ENCODE measurements at regions not wholly inside any gene's neighbourhood (a gene's known extent, or its start where the extent isn't known, plus 50 kb on each side); places are given as distances from the start of the nearest gene placed in this dataset.

DNA sequence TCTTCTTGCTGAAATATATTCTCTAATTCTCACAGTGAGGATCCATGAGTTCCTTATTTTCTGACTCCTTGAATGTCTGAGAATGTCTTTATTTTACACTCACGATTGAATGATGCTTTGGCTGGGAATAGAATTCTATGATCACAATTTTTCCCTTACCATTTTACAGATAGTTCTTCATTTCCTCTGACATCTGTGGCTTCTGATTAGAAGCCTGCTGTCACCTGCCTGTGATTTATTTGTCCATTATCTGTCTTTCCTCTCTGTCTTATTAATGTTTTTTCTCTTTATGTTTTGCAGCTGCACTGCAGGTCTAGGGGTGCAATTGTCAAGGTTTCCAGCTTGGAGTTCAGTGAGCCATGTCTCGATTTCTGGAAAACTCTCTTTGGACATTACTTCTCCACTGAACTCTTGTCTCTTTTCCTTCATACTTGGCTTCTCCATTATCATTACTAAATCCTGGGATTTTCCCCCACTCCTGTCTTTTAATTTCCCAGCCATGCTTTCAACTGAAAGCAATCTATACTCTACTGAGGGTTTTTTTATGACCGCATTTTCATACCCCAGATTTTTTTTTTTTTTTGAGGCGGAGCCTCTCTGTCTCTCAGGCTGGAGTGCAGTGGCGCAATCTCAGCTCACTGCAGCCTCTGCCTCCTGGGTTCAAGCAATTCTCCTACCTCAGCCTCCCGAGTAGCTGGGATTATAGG is 85.8 kb upstream of the PRNP start:
- no peak for DNase-seq

DNA sequence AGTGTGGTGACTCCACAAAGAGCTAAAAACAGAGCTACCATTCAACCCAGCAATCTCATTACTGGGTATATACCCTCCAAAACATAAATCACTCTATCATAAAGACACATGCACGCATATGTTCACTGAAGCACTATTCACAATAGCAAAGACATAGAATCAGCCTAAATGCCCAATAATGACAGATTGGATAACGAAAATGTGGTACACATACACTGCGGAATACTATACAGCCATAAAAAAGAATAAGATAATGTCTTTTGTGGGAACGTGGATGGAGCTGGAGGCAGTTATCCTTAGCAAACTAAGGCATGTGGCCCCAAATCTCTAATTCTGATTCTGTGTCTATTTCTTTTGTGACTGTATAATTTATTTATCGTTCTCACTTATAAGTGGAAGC is 89.0 kb upstream of the PRNP start:
- DNase-seq = no peak

DNA sequence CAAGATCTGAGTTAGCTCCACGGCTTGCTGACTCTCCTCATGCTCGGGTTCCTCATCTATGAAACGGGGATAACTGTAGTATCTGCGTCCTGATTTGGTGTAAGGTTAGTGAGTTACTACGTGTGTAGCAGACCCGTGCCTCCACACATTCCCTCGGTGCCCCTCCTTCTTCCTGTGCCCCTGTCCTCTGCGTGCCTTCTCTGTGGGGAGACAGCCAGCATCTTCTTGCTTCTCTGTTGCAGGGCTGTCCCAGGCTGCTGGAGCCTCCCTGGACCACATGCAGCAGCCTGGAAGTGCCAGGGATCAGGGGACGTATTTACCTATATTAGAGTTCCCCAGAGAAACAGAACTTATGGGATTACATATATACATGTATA is 93.1 kb upstream of the PRNP start:
- DNase-seq = no peak

GRCh38 chr20:4592316-4593148 is 93.7 kb upstream of the PRNP start:
- peak; percentile 71 to 79 for DNase-seq

DNA sequence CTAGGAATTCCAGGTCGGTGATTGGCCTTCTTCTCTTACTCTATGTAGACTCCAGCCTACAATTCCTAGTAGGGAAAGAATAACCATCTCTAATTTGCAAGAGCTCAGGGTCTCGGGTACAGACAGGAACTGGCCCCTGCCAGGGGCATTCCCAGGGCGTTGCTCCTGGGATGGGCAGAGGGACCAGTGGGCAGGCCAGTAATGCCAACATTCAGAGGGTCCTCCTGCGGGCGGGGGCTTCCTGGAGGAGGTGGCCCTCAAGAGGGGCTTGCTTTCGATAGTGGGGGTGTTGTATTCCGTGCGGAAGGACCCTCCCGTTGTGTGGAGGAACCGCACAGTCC is 94.3 kb upstream of the PRNP start:
- no peak for DNase-seq

GRCh38 chr20:4585758-4586157 is 100.5 kb upstream of the PRNP start:
- DNase-seq = no peak

DNA sequence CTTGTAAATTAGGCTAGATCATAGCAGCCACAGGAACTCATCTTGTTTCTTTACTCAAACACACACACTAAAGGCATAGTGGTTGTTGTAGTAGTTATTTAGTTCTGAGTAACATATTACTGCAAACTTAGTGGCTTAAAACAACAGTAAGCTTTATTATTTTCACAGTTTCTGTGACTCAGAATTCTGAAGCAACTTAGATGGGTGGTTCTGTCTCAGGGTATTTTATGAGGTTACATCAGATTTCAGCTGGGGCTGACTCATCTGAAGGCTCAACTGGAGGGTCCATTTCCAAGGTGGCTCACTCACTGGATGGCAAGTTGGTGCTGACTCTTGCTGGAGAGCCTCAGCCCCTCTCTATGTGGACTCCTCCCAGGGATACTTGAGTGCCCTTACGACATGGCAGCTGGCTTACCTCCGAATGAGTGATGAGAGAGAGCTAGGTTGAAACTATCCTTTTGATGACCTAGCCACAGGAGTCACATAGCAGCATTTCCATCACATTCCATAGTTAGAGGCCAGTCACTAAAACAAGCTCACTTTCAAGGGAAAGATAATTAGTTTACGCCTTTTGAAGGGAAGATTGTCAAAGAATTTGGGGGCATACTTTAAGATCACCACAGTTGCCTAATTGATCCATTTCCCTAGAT is 101.0 kb upstream of the PRNP start:
- no peak for DNase-seq

DNA sequence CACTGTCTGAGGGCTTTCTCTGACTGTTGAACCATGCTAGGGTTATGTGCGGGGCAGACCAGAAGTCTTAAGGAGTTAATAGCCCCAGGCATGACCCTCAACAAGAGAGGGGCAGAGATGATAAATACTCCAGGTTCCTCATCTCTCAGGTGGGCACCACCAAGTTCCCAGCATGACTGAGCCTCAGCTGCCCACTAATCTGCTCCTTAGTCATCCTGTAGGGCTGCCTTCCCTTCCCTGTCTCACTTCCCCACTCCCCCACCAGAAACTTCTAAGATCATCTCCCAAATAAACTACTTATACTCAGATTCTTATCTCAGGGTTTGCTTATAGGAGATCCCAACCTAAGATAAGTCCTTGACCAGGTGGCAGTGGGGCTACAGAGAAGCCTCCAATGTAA is 101.7 kb upstream of the PRNP start:
- DNase-seq = no peak

DNA sequence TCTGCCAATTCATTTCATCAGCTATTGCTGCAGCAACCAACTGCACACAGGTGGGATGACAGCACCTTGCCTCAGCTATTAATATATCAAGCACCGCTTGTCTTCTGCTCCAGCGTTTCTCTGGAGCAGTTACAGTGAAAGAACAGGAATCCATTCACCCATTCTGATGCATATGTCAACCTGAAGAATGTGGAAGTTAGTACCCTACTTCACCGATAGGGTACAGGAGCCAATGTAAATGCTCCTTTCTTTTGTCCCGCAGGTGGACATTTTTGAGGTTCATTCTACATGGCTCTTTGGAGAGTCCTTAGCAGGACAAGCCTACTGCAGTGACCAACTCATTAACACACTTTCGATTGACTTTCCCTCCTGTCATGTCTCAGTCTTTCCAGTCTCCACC is 104.4 kb upstream of the PRNP start:
- no peak for DNase-seq

DNA sequence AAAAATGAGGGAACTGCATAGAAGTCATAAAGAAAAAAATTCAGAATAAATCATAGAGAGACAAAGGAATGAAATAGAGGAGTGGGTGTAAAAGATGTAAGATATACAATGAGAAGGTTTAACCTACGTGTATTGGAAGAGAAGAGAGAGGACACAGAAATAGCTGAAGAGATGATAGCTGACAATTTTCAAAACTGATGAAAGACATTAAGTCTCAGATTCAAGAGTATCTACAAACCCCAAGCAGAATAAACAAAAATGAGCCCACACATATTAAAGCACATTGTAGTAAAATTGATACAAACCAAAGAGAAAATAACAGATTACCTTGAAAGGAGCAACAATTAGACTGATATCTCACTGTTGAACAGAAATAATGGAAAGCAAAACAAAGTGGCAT is 107.9 kb upstream of the PRNP start:
- no peak for DNase-seq

DNA sequence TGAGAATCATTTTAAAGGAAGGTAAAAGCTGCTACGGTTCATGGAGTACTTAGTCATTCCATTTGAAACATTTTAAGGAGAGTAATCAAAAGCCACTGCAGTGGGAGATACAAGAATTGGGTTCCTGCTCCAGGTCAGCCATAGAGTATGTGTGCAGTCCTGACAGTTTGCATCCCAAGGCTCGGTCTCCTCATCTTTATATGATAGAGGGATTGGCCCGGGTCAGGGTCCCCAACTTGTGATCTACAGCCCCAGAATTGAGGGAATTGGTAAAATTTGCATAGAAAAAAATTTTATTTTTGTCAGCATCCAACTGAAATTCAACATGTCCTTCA is 111.9 kb upstream of the PRNP start:
- no peak for DNase-seq

DNA sequence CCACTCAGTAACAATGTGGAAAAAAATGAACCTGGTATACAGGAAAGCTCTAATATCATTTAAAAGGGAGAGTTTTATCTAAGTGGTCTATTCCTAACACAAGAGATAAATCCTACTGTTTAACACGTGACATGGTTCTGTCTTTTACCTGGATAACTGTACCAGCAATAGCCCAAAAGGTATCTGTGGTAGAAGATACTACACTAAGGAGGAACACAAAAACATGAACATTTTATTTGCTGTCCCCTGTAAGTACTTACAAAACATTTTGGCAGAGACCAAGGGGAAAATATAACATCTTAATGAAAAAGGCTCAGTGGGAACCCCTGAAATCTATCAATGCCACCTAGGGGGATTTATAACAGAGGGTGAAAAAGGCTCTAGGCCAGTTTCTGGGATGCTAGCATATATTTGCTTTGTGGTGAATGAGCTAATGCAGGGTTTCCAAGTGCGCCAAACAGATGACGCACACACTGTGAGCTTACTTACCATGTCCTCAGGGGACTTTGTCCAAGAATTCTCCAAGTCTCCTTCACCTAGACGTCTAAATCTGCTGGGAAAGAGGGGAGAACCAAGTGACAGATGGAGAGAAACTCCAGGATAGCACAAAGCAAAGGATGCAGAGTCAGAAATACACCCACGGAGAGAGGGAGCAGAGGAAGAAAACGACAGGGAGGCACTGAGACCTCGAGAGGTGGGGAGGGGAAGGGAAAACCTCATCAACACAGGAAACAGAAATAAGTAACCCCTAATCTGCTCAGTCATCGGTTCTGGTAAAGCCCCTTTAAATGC is 112.5 kb upstream of the PRNP start:
- DNase-seq = no peak

- no peak for DNase-seq
Observed at GRCh38 chr20:4571759-4572531, 114.3 kb upstream of the PRNP start.

- no peak for DNase-seq
Observed at GRCh38 chr20:4569865-4570264, 116.4 kb upstream of the PRNP start.

DNA sequence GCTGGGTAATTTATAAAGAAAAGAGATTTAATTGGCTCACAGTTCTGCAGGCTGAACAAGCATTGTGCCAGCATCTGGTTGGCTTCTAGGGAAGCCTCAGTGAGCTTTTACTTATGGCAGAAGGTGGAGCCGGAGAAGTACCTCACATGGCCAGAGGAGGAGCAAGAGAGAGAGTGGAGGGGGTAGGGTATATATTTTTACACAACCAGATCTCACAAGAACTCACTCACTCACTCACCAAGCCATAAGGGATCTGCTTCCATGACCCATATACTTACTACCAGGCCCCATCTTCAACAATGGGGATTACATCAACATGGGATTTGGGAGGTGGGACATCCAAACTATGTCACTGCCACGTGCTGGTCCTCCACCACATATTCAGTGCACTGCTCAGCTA is 117.2 kb upstream of the PRNP start:
- DNase-seq = no peak

GRCh38 chr20:4568361-4568959 is 117.8 kb upstream of the PRNP start:
- no peak for DNase-seq

- no peak for DNase-seq
Observed at GRCh38 chr20:4567170-4567569, 119.1 kb upstream of the PRNP start.

DNA sequence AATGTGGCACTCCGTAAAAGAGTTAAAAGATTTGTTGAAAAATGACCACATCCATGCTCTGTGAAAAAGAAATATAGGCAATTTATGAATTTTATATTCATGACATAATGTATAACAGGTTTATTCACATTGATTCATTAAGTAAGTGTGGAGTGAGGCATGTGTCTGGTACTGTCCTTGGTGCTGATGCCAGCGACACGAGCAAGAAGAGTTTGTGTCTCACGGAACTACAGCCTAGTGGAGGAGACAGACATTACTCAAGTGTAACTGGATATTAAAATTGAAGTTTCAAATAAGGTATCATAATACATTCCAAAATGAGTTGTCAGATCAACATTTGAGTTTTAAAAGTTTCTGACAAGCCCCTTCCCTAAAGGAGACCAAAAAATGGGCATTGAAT is 122.7 kb upstream of the PRNP start:
- DNase-seq = no peak

GRCh38 chr20:4563031-4563430 is 123.2 kb upstream of the PRNP start:
- DNase-seq = no peak

DNA sequence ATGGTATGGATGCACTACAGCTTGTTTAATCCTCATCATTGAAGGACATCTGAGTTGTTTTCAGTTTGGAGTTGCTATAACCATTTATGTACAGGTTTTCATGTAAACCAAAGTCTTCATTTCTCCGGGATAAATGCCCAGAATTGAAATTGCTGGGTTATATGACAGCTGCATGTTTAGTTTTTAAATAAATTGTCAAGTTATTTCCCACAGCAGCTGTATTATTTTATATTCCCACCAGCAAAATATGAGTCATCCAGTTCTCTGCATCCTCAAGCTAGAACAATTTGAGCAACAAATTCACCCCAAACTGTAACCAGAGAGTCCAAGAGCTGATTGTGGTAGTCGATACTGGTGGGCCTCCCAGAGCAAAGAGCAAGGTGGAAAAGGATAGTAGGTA is 125.6 kb upstream of the PRNP start:
- no peak for DNase-seq

GRCh38 chr20:4559906-4560305 is 126.3 kb upstream of the PRNP start:
- no peak for DNase-seq

GRCh38 chr20:4559106-4559505 is 127.2 kb upstream of the PRNP start:
- DNase-seq = no peak

Data from activated T-cell treated with anti-CD3 and anti-CD28 coated beads, Interleukin-2, amount 50 U/mL, for 48 hours (primary cell).